Kidney epithelial cell (primary cell): ENCODE measurements at regions not wholly inside any gene's neighbourhood (a gene's known extent, or its start where the extent isn't known, plus 50 kb on each side); places are given as distances from the start of the nearest gene placed in this dataset.

Source experiments
- DNase-seq: peaks from one replicate; pipeline ENCODE4 v3.0.0-alpha.2; 2010; ENCODE audit warnings: low read depth
- H3K27me3 ChIP-seq: 2 replicates; pipeline ENCODE4 v1.6.0; 2011; ENCODE audit warnings: low read length; ENCODE audit not compliant: control insufficient read depth, insufficient read depth
- H3K36me3 ChIP-seq: 2 replicates; pipeline ENCODE4 v1.5.1; 2011; ENCODE audit warnings: low read length; ENCODE audit not compliant: control insufficient read depth, insufficient read depth
- H3K4me3 ChIP-seq: 2 replicates; pipeline ENCODE4 v1.5.1; 2011; ENCODE audit warnings: low read depth, mild to moderate bottlenecking, control low read depth, low read length
- CTCF ChIP-seq: IDR thresholded peaks from 2 replicates; pipeline ENCODE4 v1.5.1; 2011; ENCODE audit warnings: mild to moderate bottlenecking, moderate library complexity, low read length, control low read depth, inconsistent platforms; ENCODE audit not compliant: insufficient read depth, poor library complexity, severe bottlenecking

GRCh38 chr7:156275292-156275691, 365.3 kb upstream of the RNF32 start:
- no peaks in the 10 kb centered on the region for H3K36me3 ChIP-seq
- TF ChIP-seq CTCF: no peak
- DNase-seq: no peak
- no peak overlapping the region for H3K4me3 ChIP-seq
- no peaks in the 10 kb centered on the region for H3K27me3 ChIP-seq

GRCh38 chr7:156274557-156274956, 366.0 kb upstream of the RNF32 start:
- TF ChIP-seq CTCF: no peak

GRCh38 chr7:156261581-156261980, 379.0 kb upstream of the RNF32 start:
- Histone ChIP-seq H3K27me3 (no peaks in the 10 kb centered on the region), H3K36me3 (no peaks in the 10 kb centered on the region), H3K4me3 (no peak overlapping the region)
- DNase-seq: no peak
- no peak for TF ChIP-seq CTCF

More at GRCh38 chr7:156274557-156274956, 366.0 kb upstream of the RNF32 start:
- Histone ChIP-seq H3K4me3 (no peak overlapping the region), H3K36me3 (no peaks in the 10 kb centered on the region), H3K27me3 (no peaks in the 10 kb centered on the region)
- no peak for DNase-seq

GRCh38 chr7:156257904-156258303, 382.7 kb upstream of the RNF32 start:
- Histone ChIP-seq H3K4me3 (no peak overlapping the region), H3K36me3 (no peaks in the 10 kb centered on the region), H3K27me3 (no peaks in the 10 kb centered on the region)
- no peak for DNase-seq
- TF ChIP-seq CTCF: no peak

GRCh38 chr7:156255635-156256034, 384.9 kb upstream of the RNF32 start:
- Histone ChIP-seq H3K4me3 (no peak overlapping the region), H3K27me3 (no peaks in the 10 kb centered on the region), H3K36me3 (no peaks in the 10 kb centered on the region)
- TF ChIP-seq CTCF: no peak
- no peak for DNase-seq

- no peaks in the 10 kb centered on the region for H3K36me3 ChIP-seq
- no peak for TF ChIP-seq CTCF
- no peaks in the 10 kb centered on the region for H3K27me3 ChIP-seq
- DNase-seq: no peak
- H3K4me3 ChIP-seq: no peak overlapping the region
Observed at GRCh38 chr7:156251861-156252260, 388.7 kb upstream of the RNF32 start.
